Stimulated activated CD8-positive, alpha-beta memory T cell treated with anti-CD3 and anti-CD28 coated beads, Interleukin-7, amount 100 ng/mL, for 4 hours (primary cell): ENCODE measurements at regions not wholly inside any gene's neighbourhood (a gene's known extent, or its start where the extent isn't known, plus 50 kb on each side); places are given as distances from the start of the nearest gene placed in this dataset.
"Not testable (repeated sequence)": the region's sequence is repeated elsewhere in the genome, so short reads cannot be mapped to it uniquely, and the experiment has no call there.

ENCODE experiments used
- DNase-seq, 2 donors: peaks; one replicate each; pipeline ENCODE4 v3.0.0-alpha.2; 2020; ENCODE audit warnings: low read depth in 2 of 2

DNA sequence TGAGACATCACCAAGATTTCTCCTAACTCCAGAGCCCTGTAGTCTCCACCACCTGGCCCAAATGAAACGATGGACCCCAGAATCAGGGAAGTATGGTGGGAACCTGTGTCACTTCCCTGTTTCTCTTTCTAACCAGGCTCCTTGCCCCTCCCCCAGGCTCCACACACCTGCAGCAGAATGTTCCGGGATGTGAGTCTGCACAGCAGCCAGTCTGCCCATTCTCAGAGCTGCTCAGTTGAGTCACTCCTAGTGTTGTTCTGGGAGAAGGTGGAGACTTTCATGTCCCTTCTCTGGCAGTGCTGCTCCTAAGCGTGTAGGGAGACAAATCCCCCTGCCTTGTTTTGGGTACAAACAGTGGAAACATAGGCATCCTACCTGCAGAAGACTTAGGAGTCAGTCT is 76.0 kb upstream of the XPA start:
- no peak for DNase-seq

GRCh38 chr9:97773723-97774122 is 76.6 kb upstream of the XPA start:
- DNase-seq, result no peak

DNA sequence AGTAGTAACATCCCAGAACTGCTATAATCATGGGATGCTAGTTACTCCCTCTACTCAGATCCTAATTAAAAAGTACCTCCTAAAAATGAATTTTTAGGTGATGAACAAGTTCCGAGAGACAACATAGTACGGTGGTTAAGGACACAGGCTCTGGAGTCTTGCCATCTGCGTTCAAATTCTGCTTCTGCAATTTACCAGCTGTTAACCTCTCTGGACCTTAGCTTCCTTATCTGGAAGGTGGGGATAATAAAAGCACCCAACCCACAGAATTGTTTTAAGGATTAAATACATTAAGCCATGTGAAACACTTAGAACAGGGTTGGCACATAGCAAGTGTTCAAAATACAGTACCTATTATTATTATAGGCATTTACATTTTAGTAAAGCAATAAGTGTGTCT is 77.5 kb upstream of the XPA start:
- DNase-seq, result no peak

GRCh38 chr9:97778740-97779139 is 74.3 kb upstream of the FOXE1 start:
- not testable (repeated sequence) for DNase-seq

- DNase-seq, result no peak
Measured at GRCh38 chr9:97779608-97780007, 73.4 kb upstream of the FOXE1 start.

GRCh38 chr9:97781902-97782301 is 71.1 kb upstream of the FOXE1 start:
- DNase-seq, result no peak

DNA sequence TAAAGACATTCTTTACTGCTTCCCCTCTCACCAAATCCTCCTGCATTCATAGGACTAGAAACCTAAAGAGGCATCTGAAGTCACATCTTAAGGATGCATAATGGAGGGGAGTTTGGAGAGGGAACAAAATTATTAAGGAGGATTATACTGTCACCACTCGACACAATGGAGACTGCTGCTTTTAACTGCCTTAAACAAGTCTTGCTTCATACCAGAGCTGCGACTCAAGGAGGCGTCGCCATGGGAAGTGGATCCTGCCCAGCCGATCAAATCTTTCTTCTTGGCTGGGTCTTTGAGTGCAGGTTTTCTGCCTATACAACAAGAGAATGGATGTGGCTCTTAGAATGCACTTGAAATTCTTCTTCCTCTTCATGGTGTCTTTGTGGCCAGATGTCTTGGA is 66.7 kb upstream of the FOXE1 start:
- DNase-seq, result no peak

DNA sequence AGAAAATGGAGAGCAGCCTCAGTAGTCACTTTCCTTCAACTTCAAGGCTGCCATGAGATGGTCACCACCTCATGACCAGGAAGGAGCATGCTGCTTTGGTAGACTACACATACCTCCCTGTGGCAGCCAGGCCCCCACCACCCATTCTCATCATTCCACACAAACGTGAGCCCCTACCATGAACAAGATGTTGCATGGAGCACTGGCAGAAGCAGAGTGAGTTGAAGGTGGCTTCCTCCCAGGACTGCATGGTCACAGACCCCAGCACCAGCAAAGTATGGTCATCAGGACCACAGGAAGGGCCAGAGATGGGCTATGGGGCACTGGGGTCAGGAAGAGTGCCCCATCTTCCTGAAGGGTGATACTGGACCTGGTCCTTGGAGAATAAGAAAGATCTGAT is 65.5 kb upstream of the FOXE1 start:
- no peak for DNase-seq

DNA sequence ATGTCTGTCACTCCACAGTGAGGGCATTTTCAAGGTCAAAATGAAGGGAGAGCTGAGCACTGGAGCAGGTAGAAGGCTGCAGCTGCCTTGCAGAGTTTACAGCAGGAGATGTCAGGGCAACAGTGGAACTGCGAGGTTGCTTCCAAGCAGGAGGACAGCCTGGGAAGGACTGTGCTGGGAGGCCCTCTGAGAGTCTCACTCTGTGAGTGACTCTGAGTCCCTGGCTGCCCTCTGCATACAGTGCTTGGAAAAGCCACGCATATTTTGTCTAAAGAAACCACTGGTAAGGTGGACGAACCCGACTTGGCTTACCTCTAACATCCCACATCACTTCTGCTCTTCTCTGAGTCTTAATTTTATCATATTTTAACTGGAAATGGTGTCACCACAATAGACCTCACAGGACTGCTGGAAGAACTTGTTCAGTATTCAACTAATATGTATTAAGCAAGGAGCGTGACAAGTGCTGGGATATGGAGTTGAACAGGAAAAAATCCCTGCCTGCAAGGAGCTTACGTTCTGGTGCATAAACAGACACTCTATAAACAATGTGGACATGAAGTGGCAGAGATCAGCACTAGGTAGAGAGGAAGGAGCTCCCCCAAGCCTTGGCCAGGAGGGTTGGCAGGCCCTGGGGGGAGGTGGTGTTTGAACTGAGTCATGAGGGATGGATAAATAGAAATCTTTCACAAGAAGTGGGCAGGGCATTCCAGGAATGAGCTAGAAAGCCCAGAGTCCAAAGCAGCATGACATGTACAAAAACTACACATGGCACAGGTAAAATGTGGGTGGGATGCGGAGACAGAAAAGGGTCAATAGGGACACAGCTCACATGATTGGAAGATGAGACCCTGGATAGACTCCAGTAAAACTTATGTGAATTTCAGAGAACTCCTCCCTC is 64.0 kb upstream of the FOXE1 start:
- DNase-seq, result no peak

DNA sequence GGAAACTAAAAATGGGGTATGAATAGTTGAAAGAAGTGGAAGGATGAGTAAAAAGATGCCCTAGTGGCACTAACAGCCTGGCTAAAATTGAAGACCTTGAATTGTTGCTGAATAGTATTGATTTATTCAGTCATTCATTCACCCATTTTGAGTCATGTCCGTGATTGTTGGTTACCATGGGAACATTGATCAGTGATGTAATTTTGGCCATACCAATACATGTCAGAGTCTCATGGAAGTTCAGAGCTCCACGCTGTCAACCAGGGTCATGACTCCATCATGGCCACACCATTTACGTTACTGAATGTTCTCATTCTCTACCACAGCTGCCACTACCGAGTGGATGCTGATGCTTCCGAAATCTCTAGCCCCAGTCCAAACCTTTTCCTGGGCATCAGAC is 62.5 kb upstream of the FOXE1 start:
- DNase-seq, result no peak

GRCh38 chr9:97791542-97791941 is 61.5 kb upstream of the FOXE1 start:
- DNase-seq, result no peak

- no peak for DNase-seq
Measured at GRCh38 chr9:97793067-97793466, 60.0 kb upstream of the FOXE1 start.

- no peak for DNase-seq
Measured at GRCh38 chr9:97794666-97795065, 58.4 kb upstream of the FOXE1 start.

DNA sequence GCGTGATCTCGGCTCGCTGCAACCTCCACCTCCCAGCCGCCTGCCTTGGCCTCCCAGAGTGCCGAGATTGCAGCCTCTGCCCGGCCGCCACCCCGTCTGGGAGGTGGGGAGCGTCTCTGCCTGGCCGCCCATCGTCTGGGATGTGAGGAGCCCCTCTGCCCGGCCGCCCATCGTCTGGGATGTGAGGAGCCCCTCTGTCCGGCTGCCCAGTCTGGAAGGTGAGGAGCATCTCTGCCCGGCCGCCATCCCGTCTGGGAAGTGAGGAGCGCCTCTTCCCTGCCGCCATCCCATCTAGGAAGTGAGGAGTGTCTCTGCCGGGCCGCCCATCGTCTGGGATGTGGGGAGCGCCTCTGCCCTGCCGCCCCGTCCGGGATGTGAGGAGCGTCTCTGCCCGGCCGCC is 56.9 kb upstream of the FOXE1 start:
- not testable (repeated sequence) for DNase-seq

DNA sequence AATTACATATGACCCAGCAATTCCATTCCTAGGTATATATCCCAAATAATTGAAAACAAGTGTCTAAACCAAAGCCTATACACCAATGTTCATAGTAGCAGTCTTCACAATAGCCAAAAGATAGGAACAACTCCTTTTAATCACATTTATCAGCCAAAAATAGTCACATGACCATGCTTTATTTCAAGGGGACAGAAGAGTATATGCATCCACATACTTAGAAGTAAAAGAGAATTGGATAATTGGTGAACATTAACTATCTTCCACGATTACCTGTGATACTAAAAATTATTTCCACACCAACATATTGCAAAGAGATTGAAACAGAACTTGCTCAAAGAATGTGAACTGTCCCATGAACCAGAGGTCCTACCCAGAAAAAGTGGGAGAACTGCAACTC is 51.8 kb upstream of the FOXE1 start:
- no peak for DNase-seq

DNA sequence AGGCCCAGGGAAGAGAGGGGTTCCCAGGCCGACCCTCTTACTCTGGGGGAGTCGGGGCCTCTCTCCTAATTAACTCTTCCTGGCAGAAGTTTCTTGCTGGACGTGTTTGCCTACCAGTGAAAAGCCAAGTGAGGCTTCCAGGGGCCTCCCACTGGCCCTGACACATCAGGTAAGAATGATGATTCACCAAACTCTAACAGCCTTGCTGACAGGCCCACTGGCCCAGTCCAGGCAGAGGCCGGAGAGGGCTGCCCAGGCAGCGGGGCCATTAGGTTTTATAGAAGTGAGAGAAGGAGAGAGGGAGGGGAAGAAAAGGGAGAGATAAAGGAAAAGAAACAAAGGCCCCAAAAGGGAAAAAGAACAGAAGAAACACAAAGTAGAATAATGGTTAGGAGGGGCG is 50.8 kb upstream of the FOXE1 start:
- DNase-seq, result no peak

- DNase-seq, result peak; percentile 39 to 63
Measured at GRCh38 chr9:97803167-97804058, 49.6 kb upstream of the FOXE1 start.
